Right cardiac atrium (tissue), 5 donors: ENCODE measurements at regions not wholly inside any gene's neighbourhood (a gene's known extent, or its start where the extent isn't known, plus 50 kb on each side); places are given as distances from the start of the nearest gene placed in this dataset.

Experiments used
- ATAC-seq, 2 donors: fragments of 200-7000 bp; cut with Tn5 transposase; one replicate each; pipeline versions ENCODE4 v1.8.0 to v1.9.1; 2020; ENCODE audit warnings: moderate library complexity in 2 of 2, mild to moderate bottlenecking in 1 of 2
- DNase-seq, 3 donors: peaks; one replicate each; pipeline ENCODE4 v3.0.0-alpha.2; 2020
- H3K27ac ChIP-seq: one replicate; pipeline ENCODE4 v1.5.1; 2013; ENCODE audit warnings: mild to moderate bottlenecking, low read length, control low read depth, moderate library complexity
- H3K27me3 ChIP-seq: one replicate; pipeline ENCODE4 v1.6.1; 2013; ENCODE audit not compliant: control insufficient read depth, insufficient read depth
- H3K4me1 ChIP-seq: one replicate; pipeline ENCODE4 v1.6.1; 2013; ENCODE audit warnings: low read length; ENCODE audit not compliant: control insufficient read depth, insufficient read depth
- H3K4me3 ChIP-seq: one replicate; pipeline ENCODE4 v1.5.1; 2013; ENCODE audit warnings: low read length, control low read depth
- H3K9me3 ChIP-seq: one replicate; pipeline ENCODE4 v1.6.1; 2013; ENCODE audit warnings: low read length; ENCODE audit not compliant: control insufficient read depth
- WGBS: extraction: QIAGEN DNeasy Blood & Tissue Kit; methylation state at CpG from one replicate; pipeline ENCODE4 v1.1.7; 2013; 5-methylcytosine and 5-hydroxymethylcytosine counted together
- intact Hi-C, 4 donors: fragments of 100-400 bp; cut with DNase I; formaldehyde crosslinking; loops; one replicate each; pipeline versions ENCODE4 v1.11.0 to v1.14.0; 2022 to 2023
- donor health status: healthy with polysubstance abuse.
- donor health status: DM: no; HTN: yes; CAD: no.
- donor health status: DM: no; HTN: no; CAD: no.
- donor health status: DM: no; HTN: yes; CAD: no; lungs with severe emphysema.
- donor health status: DM: yes; HTN: yes; CAD: no.

DNA sequence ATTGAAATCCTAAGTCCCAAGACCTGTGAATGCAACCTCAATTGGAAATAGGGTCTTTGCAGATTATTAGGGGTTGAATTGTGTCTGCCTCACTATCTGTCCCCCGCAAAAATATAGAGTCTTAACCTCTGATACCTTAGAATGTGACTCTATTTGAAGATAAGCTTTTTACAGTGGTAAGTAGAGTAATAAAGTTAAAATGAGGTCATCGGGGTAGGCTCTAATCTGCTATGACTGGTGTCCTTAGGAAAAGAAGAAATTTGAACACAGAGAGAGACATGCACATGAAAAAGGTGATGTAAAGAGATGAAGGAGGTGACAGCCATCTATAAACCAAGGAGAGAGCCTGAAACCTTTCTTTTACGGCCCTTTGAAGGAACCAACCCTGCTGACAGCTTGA is 287.1 kb upstream of the ADRA1B start:
- Histone ChIP-seq H3K27ac (no peak overlapping the region), H3K4me1 (no peaks in the 10 kb centered on the region), H3K9me3 (no peaks in the 10 kb centered on the region), H3K27me3 (no peaks in the 10 kb centered on the region), H3K4me3 (no peak overlapping the region)
- intact Hi-C loops, result no loop called here
- 82% methylated on average over 3 of the region's 3 CpGs for WGBS
- DNase-seq, result no peak
- ATAC-seq, result no peak

DNA sequence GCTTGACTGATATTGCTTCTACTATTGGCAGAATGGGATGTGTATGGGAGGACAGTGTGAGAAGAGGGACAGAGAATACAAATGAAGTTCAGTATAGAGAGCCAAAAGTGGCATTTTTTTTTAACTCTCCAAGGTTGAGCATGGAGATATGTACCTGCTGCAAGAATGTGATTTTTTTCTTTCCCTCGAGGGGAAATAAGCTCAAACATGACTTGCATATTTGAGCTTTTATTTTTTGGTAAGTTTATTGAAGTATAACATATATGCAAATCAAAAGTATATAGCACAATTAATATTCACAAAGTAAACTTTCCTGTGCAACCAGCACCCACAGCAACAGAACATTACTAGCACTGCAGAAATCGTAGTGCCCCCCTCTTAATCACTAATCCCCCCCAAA is 285.7 kb upstream of the ADRA1B start:
- intact Hi-C loops, result no loop called here
- ATAC-seq, result no peak

DNA sequence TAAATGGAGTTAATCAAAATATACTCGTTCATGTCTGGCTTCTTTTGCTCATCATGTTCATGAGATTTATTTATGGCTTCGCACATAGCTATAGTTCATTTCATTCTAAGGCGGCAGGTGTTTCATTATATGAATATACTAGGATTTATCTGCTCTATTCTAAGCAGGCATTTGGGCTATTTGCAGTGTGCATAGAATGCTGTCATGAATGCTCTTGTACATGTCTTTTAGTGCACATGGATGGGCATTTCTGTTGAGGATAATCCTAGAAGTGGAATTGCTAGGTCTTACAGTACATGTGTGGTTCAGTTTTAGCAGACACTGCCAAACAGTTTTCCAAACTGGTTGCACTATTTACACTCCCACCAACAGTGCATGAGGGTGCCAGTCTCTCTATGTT is 285.3 kb upstream of the ADRA1B start:
- intact Hi-C loops, result no loop called here
- 79% methylated on average over 3 of the region's 3 CpGs for WGBS

More for the DNA sequence above, 285.7 kb upstream of the ADRA1B start:
- H3K4me3 ChIP-seq, result no peak overlapping the region
- no peak for DNase-seq
- H3K27ac ChIP-seq, result no peak overlapping the region
- no peaks in the 10 kb centered on the region for H3K4me1 ChIP-seq
- H3K9me3 ChIP-seq, result no peaks in the 10 kb centered on the region
- no peaks in the 10 kb centered on the region for H3K27me3 ChIP-seq
- 67% methylated on average over 2 of the region's 2 CpGs for WGBS

DNA sequence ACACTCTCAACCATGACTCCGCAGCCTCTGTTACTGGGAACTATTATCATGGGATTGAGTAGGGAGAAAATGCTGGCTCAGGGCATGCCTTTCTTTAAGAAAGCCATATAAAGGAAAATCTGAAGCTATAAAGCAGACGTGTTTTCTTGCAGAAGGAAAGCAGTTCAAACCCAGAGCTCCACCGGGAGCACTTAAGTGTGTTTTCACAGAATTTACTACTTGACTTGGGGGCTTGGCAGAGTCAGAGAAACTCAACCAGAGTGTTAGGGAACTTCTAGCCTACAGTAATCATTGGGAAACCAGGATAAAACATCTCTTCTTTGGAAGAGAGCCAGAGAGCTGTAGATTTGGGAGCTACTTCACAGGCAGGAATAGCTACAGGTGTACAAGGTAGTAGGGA is 283.4 kb upstream of the ADRA1B start:
- Histone ChIP-seq H3K27ac (no peak overlapping the region), H3K4me1 (no peaks in the 10 kb centered on the region), H3K9me3 (no peaks in the 10 kb centered on the region), H3K4me3 (no peak overlapping the region), H3K27me3 (no peaks in the 10 kb centered on the region)
- DNase-seq, result no peak
- no peak for ATAC-seq
- intact Hi-C loops, result no loop called here
- WGBS, result 82% methylated on average over 3 of the region's 3 CpGs

More for the DNA sequence above, 285.3 kb upstream of the ADRA1B start:
- no peak for ATAC-seq
- H3K4me1 ChIP-seq, result no peaks in the 10 kb centered on the region
- no peaks in the 10 kb centered on the region for H3K27me3 ChIP-seq
- no peaks in the 10 kb centered on the region for H3K9me3 ChIP-seq
- no peak overlapping the region for H3K4me3 ChIP-seq
- H3K27ac ChIP-seq, result no peak overlapping the region
- no peak for DNase-seq

GRCh38 chr5:159638481-159638880 is 277.8 kb upstream of the ADRA1B start:
- intact Hi-C loops, result no loop called here
- ATAC-seq, result no peak

GRCh38 chr5:159638954-159639559 is 277.2 kb upstream of the ADRA1B start:
- DNase-seq, result no peak
- H3K27me3 ChIP-seq, result no peaks in the 10 kb centered on the region
- no peak for ATAC-seq
- H3K9me3 ChIP-seq, result no peaks in the 10 kb centered on the region
- no peak overlapping the region for H3K4me3 ChIP-seq
- intact Hi-C loops, result no loop called here
- H3K4me1 ChIP-seq, result no peaks in the 10 kb centered on the region
- WGBS, result 45% methylated on average over 2 of the region's 2 CpGs
- H3K27ac ChIP-seq, result no peak overlapping the region

More at GRCh38 chr5:159638481-159638880, 277.8 kb upstream of the ADRA1B start:
- Histone ChIP-seq H3K9me3 (no peaks in the 10 kb centered on the region), H3K27me3 (no peaks in the 10 kb centered on the region), H3K4me3 (no peak overlapping the region), H3K4me1 (no peaks in the 10 kb centered on the region), H3K27ac (no peak overlapping the region)
- DNase-seq, result no peak

- H3K9me3 ChIP-seq, result no peaks in the 10 kb centered on the region
- no peaks in the 10 kb centered on the region for H3K4me1 ChIP-seq
- no peaks in the 10 kb centered on the region for H3K27me3 ChIP-seq
- WGBS, result 56% methylated on average over 3 of the region's 3 CpGs
- H3K4me3 ChIP-seq, result no peak overlapping the region
- ATAC-seq (no peak), DNase-seq (no peak)
- H3K27ac ChIP-seq, result no peak overlapping the region
- intact Hi-C loops, result no loop called here
Measured at GRCh38 chr5:159639590-159639989, 276.7 kb upstream of the ADRA1B start.

DNA sequence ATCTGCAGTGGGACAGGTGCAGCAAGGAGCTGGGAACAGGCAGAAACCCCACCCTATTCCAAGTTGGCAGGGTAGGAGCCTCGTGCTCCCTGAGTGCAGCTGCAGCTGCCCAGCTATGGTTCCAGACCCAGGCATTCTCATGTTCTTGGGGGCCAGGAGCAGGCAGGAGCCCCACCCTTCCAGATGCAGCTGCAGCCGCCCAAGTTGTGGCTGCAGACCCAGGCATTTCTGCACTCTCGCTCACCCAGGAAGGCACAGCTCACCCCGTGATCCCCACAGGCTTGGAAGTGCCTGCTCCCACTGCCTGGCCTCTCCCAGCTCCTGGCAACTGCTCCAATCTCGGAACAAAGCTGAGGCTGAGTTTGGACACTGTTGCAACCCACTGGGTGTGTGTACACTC is 275.8 kb upstream of the ADRA1B start:
- intact Hi-C loops, result no loop called here
- H3K4me3 ChIP-seq, result no peak overlapping the region
- H3K27me3 ChIP-seq, result no peaks in the 10 kb centered on the region
- no peaks in the 10 kb centered on the region for H3K9me3 ChIP-seq
- H3K27ac ChIP-seq, result no peak overlapping the region
- no peaks in the 10 kb centered on the region for H3K4me1 ChIP-seq
- ATAC-seq (no peak), DNase-seq (no peak)
- WGBS, result 81% methylated on average over 5 of the region's 5 CpGs

DNA sequence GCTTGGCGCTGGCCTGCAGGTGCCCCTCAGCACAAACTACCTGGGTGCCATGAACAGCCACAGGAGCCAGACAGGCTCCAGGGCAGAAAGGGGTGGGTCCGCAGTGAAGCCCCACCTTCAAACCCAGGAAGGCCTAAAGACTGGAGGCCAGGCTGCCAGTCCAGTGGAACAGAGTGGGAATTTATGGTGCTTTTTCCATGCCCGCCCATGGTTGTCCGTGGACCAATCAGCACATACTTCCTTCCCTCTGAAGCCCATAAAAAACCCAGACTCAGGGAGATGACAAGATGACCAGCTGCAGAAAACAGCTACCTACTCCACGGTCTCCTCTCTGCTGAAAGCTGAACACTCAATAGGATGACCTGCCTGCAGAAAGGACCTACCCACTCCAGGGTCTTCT is 275.4 kb upstream of the ADRA1B start:
- no peaks in the 10 kb centered on the region for H3K27me3 ChIP-seq
- no peak overlapping the region for H3K27ac ChIP-seq
- H3K4me3 ChIP-seq, result no peak overlapping the region
- ATAC-seq (no peak), DNase-seq (no peak)
- intact Hi-C loops, result no loop called here
- WGBS, result 92% methylated on average over 5 of the region's 5 CpGs
- H3K4me1 ChIP-seq, result no peaks in the 10 kb centered on the region
- H3K9me3 ChIP-seq, result no peaks in the 10 kb centered on the region

DNA sequence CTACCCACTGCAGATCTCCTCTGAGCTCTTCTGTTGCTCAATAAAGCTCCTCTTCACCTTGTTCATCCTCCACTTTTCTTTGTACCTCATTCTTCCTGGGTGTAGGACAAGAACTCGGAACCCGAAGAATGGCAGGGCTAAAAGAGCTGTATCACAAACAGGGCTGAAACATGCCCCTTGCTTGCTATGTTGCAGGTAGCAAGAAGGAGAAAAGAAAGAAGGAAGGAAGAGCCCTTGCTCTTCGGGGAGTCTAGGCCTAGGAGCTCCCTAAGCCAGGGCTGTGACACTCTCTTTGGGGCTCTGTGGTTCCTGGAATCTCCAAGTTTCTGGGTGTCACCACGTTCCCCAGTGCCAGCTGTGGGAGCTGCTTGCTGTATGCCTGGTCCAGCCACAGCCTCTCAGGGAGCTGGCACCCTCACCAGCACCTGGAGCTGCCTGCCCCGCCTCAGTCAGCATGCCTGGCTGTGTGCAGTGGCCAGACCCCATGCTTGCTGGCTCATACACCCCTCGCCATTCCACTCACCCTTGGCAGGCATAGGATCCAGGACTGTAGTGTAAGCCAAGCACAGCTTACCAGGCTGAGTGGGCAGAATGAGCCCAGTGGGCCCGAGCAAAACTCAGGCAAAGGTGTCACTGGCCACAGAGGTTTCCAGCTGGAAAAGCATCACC is 274.8 kb upstream of the ADRA1B start:
- Histone ChIP-seq H3K4me1 (no peaks in the 10 kb centered on the region), H3K27ac (no peak overlapping the region), H3K27me3 (no peaks in the 10 kb centered on the region), H3K9me3 (no peaks in the 10 kb centered on the region), H3K4me3 (no peak overlapping the region)
- ATAC-seq (peak; percentile 26 to 45), DNase-seq (peak in 1 of 3 donors; percentile 45)
- intact Hi-C loops, result no loop called here
- whole genome bisulfite sequencing, result 83% methylated on average over 7 of the region's 7 CpGs

DNA sequence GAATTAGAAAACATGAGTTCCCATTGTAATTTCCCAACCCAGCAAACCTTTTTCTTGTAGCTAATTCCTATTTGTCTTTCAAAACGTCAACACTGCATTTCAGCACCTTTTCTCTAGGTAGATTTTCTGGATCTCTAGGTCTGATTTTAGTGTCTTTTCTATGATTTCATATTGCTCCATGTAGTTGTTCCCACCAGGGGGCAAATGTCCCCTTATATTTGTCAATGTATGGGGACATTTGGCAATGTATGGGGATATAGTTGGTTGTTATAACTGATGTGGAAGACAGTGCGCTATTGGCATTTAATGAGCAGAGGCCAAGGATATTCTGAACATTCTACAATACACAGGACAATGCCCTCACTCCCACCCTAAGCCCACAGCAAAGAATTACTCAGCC is 273.9 kb upstream of the ADRA1B start:
- Histone ChIP-seq H3K27me3 (no peaks in the 10 kb centered on the region), H3K4me3 (no peak overlapping the region), H3K27ac (no peak overlapping the region), H3K4me1 (no peaks in the 10 kb centered on the region), H3K9me3 (no peaks in the 10 kb centered on the region)
- WGBS, result 86% methylated on average over 2 of the region's 2 CpGs
- no peak for ATAC-seq
- no peak for DNase-seq
- intact Hi-C loops, result no loop called here

DNA sequence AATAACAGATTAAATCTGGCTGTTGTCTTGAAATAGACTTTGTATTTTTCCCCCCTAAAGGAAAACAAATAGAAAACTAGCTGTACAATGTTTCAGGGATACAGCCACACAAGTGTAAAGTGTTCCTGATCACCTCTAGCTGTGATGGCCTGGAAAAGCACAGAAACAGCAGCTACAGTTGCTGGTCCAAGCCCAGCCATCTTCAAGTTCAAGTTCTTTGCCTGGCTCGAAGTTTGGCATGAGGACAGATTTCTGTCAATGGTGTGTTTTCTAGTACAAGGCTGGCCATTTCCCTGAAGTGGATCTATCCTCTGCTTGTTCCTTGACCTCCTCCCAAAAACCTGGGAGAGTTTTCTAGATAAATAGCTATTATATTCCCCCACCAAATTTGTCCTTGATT is 272.2 kb upstream of the ADRA1B start:
- Histone ChIP-seq H3K9me3 (no peaks in the 10 kb centered on the region), H3K27ac (no peak overlapping the region), H3K4me1 (no peaks in the 10 kb centered on the region), H3K27me3 (no peaks in the 10 kb centered on the region), H3K4me3 (no peak overlapping the region)
- DNase-seq (no peak), ATAC-seq (peak; percentile 32 to 46)
- WGBS, result 19% methylated on average over 1 of the region's 1 CpG
- intact Hi-C loops, result no loop called here
